OCI-LY1 (cell line): ENCODE measurements at regions not wholly inside any gene's neighbourhood (a gene's known extent, or its start where the extent isn't known, plus 50 kb on each side); places are given as distances from the start of the nearest gene placed in this dataset.

Experiments
- EZH2 ChIP-seq: fragments of 200-600 bp; sonication (generic), shearing (Covaris generic); IDR thresholded peaks from 2 replicates; pipeline ENCODE4 v1.8.0; 2017; ENCODE audit warnings: borderline replicate concordance, mixed run types, mild to moderate bottlenecking, antibody characterized with exemption, low read length, moderate library complexity, mixed read lengths
- TF ChIP-seq, protein P1 (sequence below): fragments of 200-600 bp; sonication (generic), shearing (Covaris generic); IDR thresholded peaks from 2 replicates; pipeline ENCODE4 v1.5.1; 2017; ENCODE audit warnings: mild to moderate bottlenecking, antibody characterized with exemption, low read length, moderate library complexity, mixed read lengths

DNA sequence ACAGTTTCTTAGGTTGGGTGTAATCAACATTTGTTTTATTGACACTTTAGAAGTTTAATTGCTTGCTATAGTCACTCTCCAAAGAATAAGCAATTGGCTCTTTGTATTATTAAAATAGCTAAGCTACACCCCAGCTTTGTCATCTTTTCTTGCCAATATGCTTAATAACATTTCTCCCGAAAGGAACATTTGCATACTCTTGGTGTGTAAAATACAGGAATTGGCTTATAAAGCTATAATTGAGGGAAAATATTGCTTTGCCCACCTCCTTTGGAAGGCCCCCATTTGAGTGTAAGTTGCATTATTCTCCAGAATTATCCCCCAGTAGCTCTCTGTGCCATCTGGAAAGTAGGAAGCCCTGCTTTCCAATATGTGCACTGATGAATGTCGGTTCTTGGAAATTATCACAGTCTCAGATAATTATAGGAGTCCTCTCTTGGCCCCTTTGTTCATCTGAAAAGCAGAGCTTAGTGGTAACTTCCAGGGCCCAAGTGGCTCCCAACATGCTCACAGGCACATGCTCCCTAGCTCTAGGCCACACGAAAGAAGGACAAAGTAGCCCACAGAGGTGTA is 92.4 kb upstream of the B3GAT2 start:
- TF ChIP-seq, protein P1, sequence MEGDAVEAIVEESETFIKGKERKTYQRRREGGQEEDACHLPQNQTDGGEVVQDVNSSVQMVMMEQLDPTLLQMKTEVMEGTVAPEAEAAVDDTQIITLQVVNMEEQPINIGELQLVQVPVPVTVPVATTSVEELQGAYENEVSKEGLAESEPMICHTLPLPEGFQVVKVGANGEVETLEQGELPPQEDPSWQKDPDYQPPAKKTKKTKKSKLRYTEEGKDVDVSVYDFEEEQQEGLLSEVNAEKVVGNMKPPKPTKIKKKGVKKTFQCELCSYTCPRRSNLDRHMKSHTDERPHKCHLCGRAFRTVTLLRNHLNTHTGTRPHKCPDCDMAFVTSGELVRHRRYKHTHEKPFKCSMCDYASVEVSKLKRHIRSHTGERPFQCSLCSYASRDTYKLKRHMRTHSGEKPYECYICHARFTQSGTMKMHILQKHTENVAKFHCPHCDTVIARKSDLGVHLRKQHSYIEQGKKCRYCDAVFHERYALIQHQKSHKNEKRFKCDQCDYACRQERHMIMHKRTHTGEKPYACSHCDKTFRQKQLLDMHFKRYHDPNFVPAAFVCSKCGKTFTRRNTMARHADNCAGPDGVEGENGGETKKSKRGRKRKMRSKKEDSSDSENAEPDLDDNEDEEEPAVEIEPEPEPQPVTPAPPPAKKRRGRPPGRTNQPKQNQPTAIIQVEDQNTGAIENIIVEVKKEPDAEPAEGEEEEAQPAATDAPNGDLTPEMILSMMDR: no peak
- no peak for TF ChIP-seq EZH2
